GM21825 (cell line): ENCODE measurements at regions not wholly inside any gene's neighbourhood (a gene's known extent, or its start where the extent isn't known, plus 50 kb on each side); places are given as distances from the start of the nearest gene placed in this dataset.
"Not testable (repeated sequence)": the region's sequence is repeated elsewhere in the genome, so short reads cannot be mapped to it uniquely, and the experiment has no call there.

ENCODE experiments used
- ATAC-seq: cut with Tn5 transposase; IDR thresholded peaks from one replicate; pipeline ENCODE4 v1.9.1; 2021; ENCODE audit warnings: mild to moderate bottlenecking, moderate library complexity; ENCODE audit not compliant: unreplicated experiment

DNA sequence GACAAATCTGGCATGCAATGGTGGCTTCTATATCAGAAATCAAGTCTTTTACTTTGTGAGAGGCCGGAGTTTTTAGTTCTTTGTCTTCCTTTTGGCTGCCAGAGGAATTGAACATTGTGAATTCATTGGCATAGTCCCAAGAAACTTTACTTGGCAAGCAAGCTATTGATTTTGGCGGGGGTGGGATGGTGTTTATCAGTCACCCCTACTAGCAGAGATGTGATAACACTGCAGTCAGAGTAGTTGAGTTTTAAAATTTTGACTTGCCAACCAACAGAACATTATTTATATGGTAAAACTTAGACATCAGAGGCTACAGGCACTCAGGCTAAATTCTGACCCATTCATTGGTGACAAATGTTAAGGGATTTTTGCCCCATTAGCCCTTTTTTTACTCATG, 129.7 kb downstream of the FAM72C start:
- ATAC-seq = not testable (repeated sequence)

DNA sequence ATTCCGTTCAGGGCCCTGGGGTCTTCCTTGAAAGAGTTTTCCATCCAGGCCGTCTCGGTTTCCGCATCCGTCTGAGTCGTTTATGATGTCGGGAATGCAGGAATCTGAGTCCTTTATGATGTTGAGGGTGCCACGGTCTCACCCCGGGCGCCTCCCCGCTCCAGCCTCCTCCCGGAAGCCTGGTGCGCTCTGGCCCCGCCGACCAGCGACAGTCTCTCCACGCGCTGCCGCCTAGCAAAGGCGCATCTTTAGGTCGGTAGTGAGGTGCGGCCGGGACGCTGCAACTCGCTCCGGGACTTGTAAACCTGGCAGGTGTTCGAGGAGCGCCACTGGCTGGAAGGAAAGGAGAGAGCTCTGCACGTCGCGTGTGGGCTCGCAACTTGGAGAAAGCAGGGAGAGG, 132.6 kb downstream of the FAM72C start:
- not testable (repeated sequence) for ATAC-seq

DNA sequence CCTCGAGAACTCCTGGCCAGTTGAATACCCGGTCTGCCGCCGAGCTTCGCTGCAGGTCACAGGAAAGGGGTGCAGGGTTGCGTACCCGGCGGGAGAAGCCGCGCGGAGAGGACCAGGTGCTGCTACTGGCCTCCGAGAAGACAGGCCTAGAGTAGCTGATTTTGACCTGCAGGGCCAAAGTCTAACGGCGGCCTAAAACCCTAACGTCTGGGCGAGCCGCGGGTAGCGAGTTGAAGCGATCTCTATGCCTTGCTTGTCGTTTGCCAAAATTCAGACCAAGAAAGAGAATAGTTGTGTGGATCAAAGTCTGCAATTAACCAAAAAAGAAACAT, 133.2 kb downstream of the FAM72C start:
- not testable (repeated sequence) for ATAC-seq

DNA sequence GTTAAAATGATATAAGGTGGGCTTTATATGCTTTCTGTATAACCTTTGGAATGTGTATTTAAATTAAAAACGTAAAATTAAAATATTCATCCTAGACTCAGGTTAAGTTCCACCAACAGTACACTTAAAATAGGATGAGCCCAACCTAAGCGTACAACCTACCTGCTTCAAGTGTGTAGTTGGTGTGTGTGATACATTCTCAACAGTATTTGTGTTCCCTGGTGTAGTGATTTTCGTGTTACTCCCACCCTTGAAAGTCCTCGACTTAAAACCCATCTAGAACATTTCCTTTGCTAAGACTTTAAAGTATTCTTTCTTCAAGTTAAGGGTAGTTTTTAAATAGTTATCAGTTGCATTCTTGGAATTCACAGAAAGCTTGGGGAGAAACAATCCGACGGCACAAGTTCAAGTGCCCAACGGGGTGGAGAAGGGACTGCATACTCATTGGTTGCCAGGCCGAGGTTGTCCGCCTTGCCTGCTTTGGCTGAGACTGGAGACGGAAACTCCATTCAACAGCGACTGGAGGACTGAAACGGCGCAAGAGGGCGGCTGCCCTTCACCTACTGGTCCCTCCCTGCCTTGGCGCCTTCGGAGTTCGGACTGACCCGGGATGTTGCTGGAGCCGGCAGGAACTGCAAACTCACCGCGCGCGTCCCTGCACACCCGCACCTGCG, 133.7 kb downstream of the FAM72C start:
- not testable (repeated sequence) for ATAC-seq

DNA sequence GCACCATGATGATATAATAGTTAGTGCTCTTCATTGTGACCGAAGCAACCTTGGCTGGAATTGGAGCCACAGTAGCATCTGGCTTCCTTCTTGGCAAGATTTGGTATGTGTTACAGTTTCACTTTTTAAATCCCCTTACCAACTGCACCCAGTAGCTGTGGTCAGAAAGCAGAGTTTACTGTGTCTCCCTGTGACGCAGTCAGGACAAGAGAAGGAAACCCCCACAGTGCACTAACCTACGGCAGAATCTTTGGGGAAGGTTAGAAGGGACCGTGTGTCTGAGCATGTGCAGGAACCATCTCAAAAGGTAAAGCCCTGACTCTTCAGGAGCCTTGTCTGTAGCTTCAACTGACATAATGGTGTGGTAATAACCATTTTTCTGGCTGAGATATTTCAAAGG, 138.4 kb downstream of the FAM72C start:
- not testable (repeated sequence) for ATAC-seq

DNA sequence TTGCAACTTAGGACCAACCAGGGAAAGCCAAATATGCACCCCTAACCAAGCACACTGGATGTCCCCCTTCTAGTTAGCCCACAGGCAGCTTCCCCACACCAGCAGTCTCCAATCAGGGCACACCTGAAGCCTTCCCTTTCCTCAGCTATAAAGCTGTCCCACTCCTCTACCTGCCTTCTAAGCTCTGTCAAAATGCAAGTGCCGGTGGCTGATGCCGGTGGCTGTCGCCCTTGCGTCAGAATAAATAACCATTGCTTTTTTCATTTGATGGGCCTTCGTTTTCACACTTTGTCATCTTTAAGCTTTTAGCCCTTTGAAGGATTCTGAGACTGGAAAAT, 139.4 kb downstream of the FAM72C start:
- ATAC-seq = not testable (repeated sequence)

DNA sequence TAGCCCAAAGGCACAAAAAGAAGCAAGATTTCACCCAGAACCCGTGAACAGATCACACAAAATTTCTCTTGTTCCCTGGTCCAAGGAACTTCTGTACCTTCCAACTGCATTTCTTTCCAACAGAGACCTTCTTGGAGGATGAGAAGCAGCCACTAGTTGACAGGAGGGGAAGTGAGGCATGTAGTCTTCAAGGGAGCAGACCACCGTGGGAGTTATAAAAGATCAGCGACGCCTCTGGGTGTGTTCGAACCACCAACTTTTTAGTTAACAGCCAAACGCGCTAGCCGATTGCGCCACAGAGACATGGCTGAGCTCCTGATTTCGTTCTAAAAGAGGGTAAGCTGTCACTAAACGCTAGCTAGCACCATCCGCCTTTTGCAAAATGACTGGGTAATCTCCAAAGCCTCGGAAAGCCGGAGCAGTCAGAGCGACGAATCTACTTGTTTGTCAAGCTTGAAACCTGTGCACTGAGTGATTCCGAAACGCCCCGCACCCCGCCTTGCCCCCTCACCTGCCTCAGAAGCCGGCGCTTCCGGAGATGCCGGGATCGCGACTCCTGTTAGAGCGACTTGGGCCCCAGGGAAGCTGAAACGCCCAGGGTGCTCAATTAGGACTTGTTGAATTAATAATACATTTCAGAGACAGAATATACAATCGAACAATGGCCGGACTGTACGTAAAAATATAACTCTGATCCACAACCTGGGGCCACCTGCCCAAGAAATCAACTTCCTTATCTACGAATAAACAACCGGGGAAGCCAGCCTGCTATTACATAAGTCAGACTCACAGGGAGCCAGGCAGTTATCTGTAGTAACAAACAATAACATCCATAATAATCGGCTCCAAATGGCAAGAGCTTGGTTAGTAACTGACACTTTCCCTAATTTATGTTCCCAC, 140.1 kb downstream of the FAM72C start:
- ATAC-seq = not testable (repeated sequence)

DNA sequence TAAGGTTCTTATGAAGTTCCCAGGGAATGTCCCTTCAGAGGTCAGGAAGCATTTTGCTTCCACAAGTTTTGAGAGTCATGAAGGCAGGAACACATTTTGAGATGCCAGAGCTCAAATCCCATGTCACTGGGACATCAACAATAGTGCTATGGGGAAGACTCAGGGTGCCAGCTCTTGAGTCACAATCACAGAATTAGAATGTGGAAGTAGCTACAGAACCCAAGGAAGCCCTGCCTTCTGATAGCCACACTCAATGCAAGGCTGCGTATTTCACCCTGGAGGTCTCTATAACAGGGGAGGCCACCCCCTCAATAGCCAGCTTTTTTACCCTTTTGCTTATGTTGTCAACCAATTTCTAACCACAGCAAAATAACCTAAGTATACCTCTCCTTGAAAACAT, 145.6 kb downstream of the FAM72C start:
- not testable (repeated sequence) for ATAC-seq

DNA sequence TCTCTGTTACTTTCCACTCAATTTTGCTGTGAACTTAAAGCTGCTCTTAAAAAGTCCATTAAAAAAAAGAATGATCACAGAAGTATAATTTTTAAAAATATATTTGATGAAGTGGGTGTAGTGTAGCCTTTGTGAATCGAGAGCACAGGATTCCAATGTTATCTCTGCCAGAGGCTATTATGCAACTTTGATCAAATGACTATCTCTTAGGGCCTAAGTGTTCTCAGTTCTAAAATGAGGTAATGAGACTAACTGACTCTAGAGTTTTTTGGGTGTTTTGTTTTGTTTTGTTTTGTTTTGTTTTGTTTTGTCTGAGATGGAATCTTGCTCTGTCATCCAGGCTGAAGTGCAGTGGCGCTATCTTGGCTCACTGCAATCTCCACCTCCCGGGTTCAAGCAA, 147.5 kb downstream of the FAM72C start:
- ATAC-seq = not testable (repeated sequence)

DNA sequence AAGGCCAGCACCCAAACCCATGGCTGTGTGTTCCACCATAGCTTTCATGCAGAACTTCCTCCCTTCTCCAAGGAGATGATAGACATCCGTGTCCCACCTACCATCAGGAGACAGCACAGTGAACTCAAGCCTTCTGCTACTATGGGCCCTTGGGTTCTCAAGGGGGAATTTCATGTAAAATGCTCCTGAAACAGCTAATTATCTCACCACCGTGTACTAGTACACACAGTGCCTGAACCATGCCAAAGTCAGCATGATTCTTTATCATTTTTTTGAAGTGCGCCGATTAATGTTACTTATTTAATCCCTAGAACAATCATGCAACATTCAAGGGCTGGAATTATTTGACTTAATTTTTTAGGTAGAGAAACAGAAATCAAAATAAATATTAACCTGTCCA, 151.7 kb downstream of the FAM72C start:
- ATAC-seq = not testable (repeated sequence)

DNA sequence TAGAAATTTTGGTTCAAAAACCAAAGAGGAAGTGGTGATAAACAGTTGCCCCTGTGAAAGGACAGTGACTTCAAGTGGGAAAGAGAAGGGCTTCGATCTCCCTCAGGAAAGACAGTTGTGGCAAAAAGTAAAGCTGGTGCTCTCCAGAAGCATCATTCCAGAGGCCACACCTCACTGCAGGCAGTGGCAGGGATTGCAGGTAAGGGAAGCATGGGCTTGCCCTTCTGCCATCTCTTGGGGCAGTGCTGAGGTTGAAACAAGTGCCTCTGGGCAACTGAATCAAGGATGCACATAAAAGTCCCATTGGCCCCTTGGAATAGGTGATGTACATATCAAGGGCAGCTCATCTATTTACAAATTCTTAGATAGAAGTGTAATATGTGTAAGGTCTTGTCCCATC, 155.4 kb downstream of the FAM72C start:
- not testable (repeated sequence) for ATAC-seq

DNA sequence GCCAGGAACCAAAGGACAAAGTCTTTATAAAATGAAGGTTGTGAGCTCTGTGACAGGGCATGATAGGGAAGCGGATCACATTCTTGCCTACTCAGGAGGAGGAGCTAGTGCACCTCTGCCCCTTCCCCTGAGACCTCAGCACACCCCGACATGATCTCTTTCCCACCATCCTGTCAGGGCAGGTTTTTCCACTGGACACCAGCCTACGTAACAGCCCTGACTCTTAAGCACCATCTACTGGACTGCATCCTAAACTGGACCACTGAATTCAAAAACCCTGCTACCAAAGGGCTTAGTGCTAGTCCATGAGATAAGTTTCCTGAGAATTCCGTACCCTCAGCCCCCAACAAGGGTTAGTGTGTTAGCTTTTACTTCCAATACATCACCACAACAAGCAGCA, 166.4 kb downstream of the FAM72C start:
- not testable (repeated sequence) for ATAC-seq

DNA sequence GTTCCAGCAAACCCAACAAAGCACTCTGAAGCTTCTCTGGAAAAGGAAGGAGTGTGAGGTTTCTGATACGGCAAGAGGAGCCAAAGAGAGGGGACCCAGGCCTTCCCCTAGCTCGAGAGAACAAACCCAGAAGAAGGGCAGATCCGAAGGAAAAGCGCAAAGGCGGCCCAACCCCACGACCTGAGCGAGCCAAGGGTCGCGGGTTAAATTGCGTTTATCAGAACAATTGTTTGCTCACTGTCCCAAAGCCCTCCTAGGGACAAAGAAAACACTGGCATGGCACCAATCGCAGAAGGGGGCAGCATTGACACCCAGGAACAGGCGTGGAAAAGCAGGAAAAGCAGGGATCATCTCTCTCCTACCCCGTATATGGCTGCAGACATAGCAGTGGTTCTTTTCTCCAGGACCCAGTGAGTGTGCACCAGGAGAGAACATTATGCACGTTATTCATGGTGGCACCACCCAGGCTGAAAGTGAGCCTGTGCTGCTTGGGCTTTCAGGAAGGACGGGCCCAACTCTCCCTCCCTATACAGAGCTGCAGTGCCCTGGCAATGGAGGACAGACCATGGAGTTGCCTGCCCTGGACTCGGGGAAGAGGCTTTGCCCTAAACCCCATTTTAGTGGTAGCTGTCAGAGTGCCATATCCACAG, 167.0 kb downstream of the FAM72C start:
- not testable (repeated sequence) for ATAC-seq

DNA sequence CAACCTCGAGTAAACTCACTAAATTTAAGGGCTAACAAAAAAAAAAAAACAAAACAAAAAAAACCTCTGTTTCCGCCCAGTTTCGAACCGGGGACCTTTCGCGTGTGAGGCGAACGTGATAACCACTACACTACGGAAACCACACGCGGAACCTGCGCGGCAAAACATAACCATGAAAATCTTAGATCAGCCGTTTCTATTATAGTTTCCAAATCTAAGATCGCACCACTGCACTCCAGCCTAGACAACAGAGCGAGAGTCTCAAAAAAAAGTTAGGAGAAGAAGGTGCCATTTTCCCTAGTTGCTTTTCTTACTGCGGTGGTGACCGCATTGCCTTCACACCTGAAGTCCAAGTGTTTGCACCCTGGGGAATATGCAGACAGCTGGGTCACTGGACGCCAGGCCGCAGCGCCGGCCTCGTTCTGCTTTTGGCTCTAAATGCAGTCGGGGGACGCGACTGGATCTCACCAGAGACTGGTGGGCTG, 167.8 kb downstream of the FAM72C start:
- not testable (repeated sequence) for ATAC-seq

DNA sequence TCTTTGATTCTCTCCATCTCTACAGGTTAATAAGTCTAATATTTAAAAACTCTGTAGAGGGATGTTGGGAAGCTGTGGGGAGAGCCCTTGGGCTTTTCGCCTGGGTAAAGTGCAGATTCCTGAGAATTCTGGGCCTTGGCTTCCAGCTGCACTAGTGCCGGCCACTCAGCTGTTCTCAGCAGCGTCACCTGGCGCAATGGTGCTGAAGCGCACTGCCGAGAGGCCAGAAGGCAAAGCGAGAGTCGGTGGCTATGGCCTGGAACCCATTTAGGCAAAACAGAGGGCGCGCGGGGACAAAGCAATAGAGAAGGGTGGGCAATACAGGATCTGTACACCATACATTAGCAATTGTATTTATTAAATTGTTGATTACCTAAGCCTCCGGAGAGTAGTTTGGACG, 168.7 kb downstream of the FAM72C start:
- not testable (repeated sequence) for ATAC-seq

DNA sequence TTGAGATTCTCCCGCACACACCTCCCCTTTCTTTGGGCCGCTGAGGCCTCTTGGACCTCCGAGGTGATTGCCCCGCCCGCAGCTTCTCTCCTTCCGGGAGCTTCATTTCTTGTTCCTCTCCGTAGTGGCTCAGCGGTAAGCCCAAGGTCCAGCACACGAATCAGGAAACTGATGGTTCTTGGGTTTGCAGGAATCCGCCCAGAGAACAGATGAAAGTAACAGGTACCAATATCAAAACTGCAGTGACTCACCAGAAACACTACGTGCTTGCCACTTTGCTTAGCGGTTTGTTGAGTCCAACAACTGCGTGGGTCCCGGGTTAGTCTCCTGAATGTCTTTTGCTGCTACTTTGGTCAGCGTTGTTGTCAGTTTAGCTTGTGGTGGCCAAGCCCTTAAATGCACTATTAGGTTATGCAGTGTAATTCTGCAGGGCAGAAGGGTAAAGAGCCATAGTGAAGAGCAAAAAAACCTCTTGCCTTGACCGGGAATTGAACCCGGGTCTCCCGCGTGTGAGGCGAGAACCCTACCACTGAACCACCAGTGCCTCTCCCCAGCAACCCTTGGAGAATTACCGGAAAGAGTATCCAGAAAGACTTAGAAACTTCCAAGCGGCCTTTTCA, 172.1 kb downstream of the FAM72C start:
- peak; percentile 46 for ATAC-seq

DNA sequence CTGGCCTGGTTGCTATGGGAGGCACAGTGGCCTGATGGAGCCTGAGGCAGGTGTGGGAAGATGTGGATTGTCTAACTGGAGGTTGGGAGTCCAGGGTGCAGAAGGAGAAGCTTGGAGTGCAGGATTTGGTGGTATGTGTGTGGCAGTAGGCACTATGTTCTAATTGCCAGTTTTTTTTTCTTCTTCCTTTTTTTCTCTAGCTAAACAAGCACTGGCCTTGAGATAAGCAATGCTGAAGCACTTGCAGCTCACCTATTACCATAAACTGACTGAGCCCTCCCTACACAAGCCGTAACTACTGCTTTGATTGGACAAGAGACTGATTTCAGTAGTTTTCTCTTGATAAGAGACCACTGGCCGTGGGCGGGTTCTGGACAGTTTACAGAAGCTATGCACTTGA, 175.4 kb downstream of the FAM72C start:
- ATAC-seq = not testable (repeated sequence)

DNA sequence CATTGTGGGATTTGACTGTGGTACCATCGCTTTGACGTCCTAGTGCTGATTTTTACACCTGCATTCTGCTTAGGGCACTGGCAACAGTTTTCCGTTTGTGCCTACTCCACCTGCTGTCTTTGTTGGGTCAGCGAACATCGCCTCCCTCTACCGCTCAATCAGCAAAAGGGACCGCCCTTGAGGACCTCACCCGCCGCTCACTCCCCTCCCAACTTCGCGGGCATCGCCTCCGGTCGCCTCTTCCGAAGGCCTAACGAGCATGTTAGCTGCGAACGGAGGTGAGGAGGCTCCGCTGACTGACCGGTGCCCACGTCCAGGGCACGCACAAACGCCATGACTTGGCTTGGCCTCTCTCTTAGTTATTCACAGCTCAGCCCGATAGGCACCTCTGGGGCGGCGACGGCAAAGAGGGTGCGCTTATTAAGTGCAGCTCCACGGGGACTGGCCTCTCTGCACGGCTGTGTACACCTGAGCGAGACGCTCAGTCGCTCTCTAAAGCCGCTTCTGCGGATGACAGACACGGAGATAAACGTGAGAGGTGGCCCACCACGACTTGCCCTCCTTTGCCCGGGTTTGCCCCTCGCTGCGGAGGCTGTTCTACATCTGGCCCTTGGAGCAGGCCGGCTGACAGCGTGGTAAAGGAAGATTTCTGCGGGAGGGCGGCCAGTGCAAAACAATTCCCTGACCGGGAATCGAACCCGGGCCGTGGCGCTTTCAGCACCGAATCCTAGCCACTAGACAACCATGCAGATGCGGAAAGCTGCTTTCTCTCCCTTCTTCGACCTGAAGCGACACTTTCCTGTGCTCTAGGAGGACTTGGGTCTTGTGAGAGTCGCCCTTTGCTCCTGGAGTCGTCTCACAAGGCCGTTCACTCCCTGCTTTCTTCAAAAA, 179.5 kb downstream of the FAM72C start:
- not testable (repeated sequence) for ATAC-seq

DNA sequence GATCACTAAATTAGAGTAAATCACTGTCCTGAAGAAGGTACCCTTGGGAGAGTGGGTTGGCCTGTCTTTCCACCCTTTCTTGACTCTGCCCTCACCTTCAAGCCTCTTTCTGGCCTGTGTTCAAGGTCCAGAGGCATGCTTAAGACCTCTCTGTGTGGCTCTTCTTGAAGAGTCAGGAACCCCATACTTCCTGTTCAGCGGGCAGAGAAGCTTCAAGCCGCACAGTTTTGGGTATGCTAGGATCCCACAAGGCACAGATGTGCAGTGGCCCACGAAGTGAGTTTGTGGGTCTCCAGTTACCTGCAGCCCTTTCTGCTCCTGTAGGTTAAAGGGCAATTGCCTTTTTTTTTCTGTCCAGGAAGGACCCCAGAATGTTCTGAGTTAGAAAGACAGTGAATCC, 185.4 kb downstream of the FAM72C start:
- ATAC-seq = not testable (repeated sequence)

DNA sequence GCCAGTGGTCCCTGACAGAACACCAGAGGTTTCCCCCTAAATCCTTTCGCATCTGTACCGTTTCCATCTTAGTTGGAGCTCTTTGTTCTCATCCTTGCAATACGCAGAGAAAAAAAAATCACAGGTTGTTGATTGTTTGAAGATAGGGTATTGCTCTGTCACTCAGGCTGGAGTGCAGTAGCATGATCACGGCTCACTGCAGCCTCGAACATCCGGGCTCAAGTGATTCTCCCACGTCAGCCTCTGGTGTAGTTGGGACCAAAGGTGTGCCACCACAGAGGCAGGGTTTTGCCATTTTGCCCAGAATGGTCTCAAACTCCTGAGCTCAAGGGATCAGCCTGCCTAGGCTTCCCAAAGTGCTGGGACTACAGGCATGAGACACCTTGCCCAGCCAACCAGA, 185.9 kb downstream of the FAM72C start:
- ATAC-seq = not testable (repeated sequence)
